ENCODE measurements at regions not wholly inside any gene's neighbourhood (a gene's known extent, or its start where the extent isn't known, plus 50 kb on each side); places are given as distances from the start of the nearest gene placed in this dataset.

- TF ChIP-seq CTCF (IDR thresholded peaks at IDR 0.05; ENCODE audit: low read depth, low read length) (no peak), EZH2phosphoT487 (IDR thresholded peaks at IDR 0.05; ENCODE audit: low read depth) (no peak)
These were observed 200.1 kb downstream of the FCRL5 start for GRCh38 chr1:157352216-157352615.

Measured in OCI-LY3 (cell line).